IMR-90 (cell line): ENCODE measurements at regions not wholly inside any gene's neighbourhood (a gene's known extent, or its start where the extent isn't known, plus 50 kb on each side); places are given as distances from the start of the nearest gene placed in this dataset.

Source experiments
- ATAC-seq: fragments of 200-7000 bp; cut with Tn5 transposase; 2 replicates; pipeline ENCODE4 v1.9.1; 2020; ENCODE audit warnings: low read depth, mild to moderate bottlenecking, moderate library complexity
- BruUV-seq: library from RNA; stranded (reverse); fragments of 400-500 nt; replicated peaks from 2 replicates; lab custom pipeline; 2021; lab: Mats Ljungman, UMichigan
- CTCF ChIA-PET: fragments of 300-600 bp; formaldehyde crosslinking; extraction: SDS; loops from one replicate; lab custom pipeline; 2021; ENCODE audit warnings: antibody characterized with exemption; lab: Yijun Ruan, JAX
- POLR2A ChIA-PET: fragments of 300-600 bp; sonication (Branson Sonifier 250); formaldehyde crosslinking; loops from one replicate; lab custom pipeline; 2022; ENCODE audit warnings: antibody characterized with exemption; ENCODE audit not compliant: unreplicated experiment; lab: Charles Lee
- DNase-seq: peaks from one replicate; pipeline ENCODE4 v3.0.0; 2013
- H2AFZ ChIP-seq: replicated peaks from 2 replicates; pipeline ENCODE3; 2013; ENCODE audit warnings: low read length, mild to moderate bottlenecking; ENCODE audit not compliant: poor library complexity
- H2AK5ac ChIP-seq: 2 replicates; pipeline ENCODE4 v1.6.1; 2013; ENCODE audit warnings: low read depth, low read length, inconsistent platforms
- H2AK9ac ChIP-seq: replicated peaks from 2 replicates; pipeline ENCODE3; 2013; ENCODE audit warnings: mild to moderate bottlenecking, low read depth, low read length, moderate library complexity; ENCODE audit not compliant: poor library complexity
- H2BK120ac ChIP-seq: 2 replicates; pipeline ENCODE4 v1.6.1; 2013; ENCODE audit warnings: low read depth, low read length, inconsistent platforms
- H2BK15ac ChIP-seq: 3 replicates; pipeline ENCODE4 v1.6.1; 2013; ENCODE audit warnings: low read depth, low read length, inconsistent platforms
- H2BK20ac ChIP-seq: 2 replicates; pipeline ENCODE4 v1.6.1; 2013; ENCODE audit warnings: low read depth, mild to moderate bottlenecking, inconsistent platforms, low read length, moderate library complexity
- H2BK5ac ChIP-seq: 2 replicates; pipeline ENCODE4 v1.6.1; 2013; ENCODE audit warnings: mild to moderate bottlenecking, low read depth, low read length, inconsistent platforms; ENCODE audit not compliant: poor library complexity, severe bottlenecking
- H3K14ac ChIP-seq: replicated peaks from 2 replicates; pipeline ENCODE4 v1.6.1; 2013; ENCODE audit warnings: low read depth, low read length, inconsistent platforms
- H3K18ac ChIP-seq: 2 replicates; pipeline ENCODE4 v1.6.1; 2013; ENCODE audit warnings: low read depth, low read length, control low read depth
- H3K23ac ChIP-seq: 2 replicates; pipeline ENCODE4 v1.6.1; 2013; ENCODE audit warnings: low read depth, low read length, inconsistent platforms
- H3K27ac ChIP-seq: 2 replicates; pipeline ENCODE4 v1.5.1; 2013; ENCODE audit warnings: mild to moderate bottlenecking, control low read depth, low read length; ENCODE audit not compliant: insufficient read depth
- H3K27me3 ChIP-seq: 2 replicates; pipeline ENCODE4 v1.6.1; 2013; ENCODE audit warnings: low read length; ENCODE audit not compliant: control insufficient read depth, insufficient read depth
- H3K36me3 ChIP-seq: 2 replicates; pipeline ENCODE4 v1.6.1; 2013; ENCODE audit warnings: low read length, mixed read lengths; ENCODE audit not compliant: control insufficient read depth, insufficient read depth
- H3K4ac ChIP-seq: 2 replicates; pipeline ENCODE4 v1.6.1; 2013; ENCODE audit warnings: low read depth, low read length, inconsistent platforms
- H3K4me1 ChIP-seq: 2 replicates; pipeline ENCODE4 v1.6.1; 2013; ENCODE audit warnings: low read length, mixed read lengths; ENCODE audit not compliant: control insufficient read depth, insufficient read depth
- H3K4me2 ChIP-seq: 2 replicates; pipeline ENCODE4 v1.6.1; 2013; ENCODE audit warnings: low read depth, mild to moderate bottlenecking, control low read depth, low read length, moderate library complexity
- H3K4me3 ChIP-seq: 2 replicates; pipeline ENCODE4 v1.5.1; 2013; ENCODE audit warnings: low read depth, mild to moderate bottlenecking, control low read depth, low read length, moderate library complexity; ENCODE audit not compliant: insufficient read depth
- H3K56ac ChIP-seq: 2 replicates; pipeline ENCODE4 v1.6.1; 2013; ENCODE audit warnings: low read length, inconsistent platforms; ENCODE audit not compliant: insufficient read depth; ENCODE audit errors: extremely low read depth
- H3K79me1 ChIP-seq, 2 experiments: 2 replicates each; pipeline ENCODE4 v1.6.1; 2013; ENCODE audit warnings: low read length in 2 of 2, inconsistent platforms in 1 of 2, low read depth in 1 of 2
- H3K9ac ChIP-seq: 2 replicates; pipeline ENCODE4 v1.6.1; 2013; ENCODE audit warnings: low read depth, low read length, control low read depth
- H3K9me1 ChIP-seq: 2 replicates; pipeline ENCODE4 v1.6.1; 2013; ENCODE audit warnings: low read length, inconsistent platforms; ENCODE audit not compliant: insufficient read depth
- H3K9me3 ChIP-seq: 2 replicates; pipeline ENCODE4 v1.6.1; 2013; ENCODE audit warnings: low read length; ENCODE audit not compliant: control insufficient read depth, insufficient read depth
- H4K20me1 ChIP-seq: 2 replicates; pipeline ENCODE4 v1.6.1; 2013; ENCODE audit warnings: low read length, inconsistent platforms; ENCODE audit not compliant: insufficient read depth
- H4K5ac ChIP-seq: 2 replicates; pipeline ENCODE4 v1.6.1; 2013; ENCODE audit warnings: mild to moderate bottlenecking, low read depth, low read length, control low read depth
- H4K8ac ChIP-seq, 2 experiments: 2 replicates each; pipeline ENCODE4 v1.6.1; 2013; ENCODE audit warnings: low read depth in 2 of 2, low read length in 2 of 2, control low read depth in 1 of 2, inconsistent platforms in 1 of 2
- H4K91ac ChIP-seq: 2 replicates; pipeline ENCODE4 v1.6.1; 2013; ENCODE audit warnings: low read depth, low read length, inconsistent platforms; ENCODE audit not compliant: insufficient read depth
- POLR2A ChIP-seq: IDR thresholded peaks from 2 replicates; pipeline ENCODE4 v1.6.1; 2012; ENCODE audit warnings: mild to moderate bottlenecking, low read depth, low read length
- RAD21 ChIP-seq: IDR thresholded peaks from 2 replicates; pipeline ENCODE4 v1.6.1; 2012; ENCODE audit warnings: low read length, improper control_type of control experiment
- WGBS, 2 experiments: methylation state at CpG; one replicate each; pipeline versions ENCODE4 v1.1.5 to v1.1.7; 2013; ENCODE audit warnings: missing lambda C conversion rate in 2 of 2; ENCODE audit not compliant: insufficient read length in 1 of 2; ENCODE audit errors: extremely low coverage in 2 of 2; 5-methylcytosine and 5-hydroxymethylcytosine counted together
- dilution Hi-C: fragments of 300-500 bp; cut with HindIII; formaldehyde crosslinking; loops from one replicate; pipeline ENCODE4 v1.14.3; 2018; ENCODE audit warnings: low sequenced_read_pairs; ENCODE audit not compliant: unreplicated experiment
- in situ Hi-C: fragments of 300-500 bp; cut with MboI; formaldehyde crosslinking; loops from 3 replicates; pipeline ENCODE4 v1.14.3; 2019; ENCODE audit warnings: low sequenced_read_pairs, inconsistent platforms, mixed read lengths
- intact Hi-C: fragments of 100-400 bp; cut with micrococcal nuclease; formaldehyde crosslinking; loops from 2 replicates; pipeline ENCODE4 v1.10.0; 2022

GRCh38 chr2:4073026-4073569 is 369.7 kb downstream of the DCDC2C start:
- no peak overlapping the region for H2AFZ ChIP-seq
- no peak overlapping the region for H2AK9ac ChIP-seq
- in situ Hi-C loops (no loop called here), intact Hi-C loops (no loop called here), dilution Hi-C loops (no loop called here)
- H3K79me1 ChIP-seq, result no peaks in the 10 kb centered on the region
- no peak overlapping the region for H2BK5ac ChIP-seq
- H4K20me1 ChIP-seq, result no peaks in the 10 kb centered on the region
- H2BK15ac ChIP-seq, result no peak overlapping the region
- H3K27me3 ChIP-seq, result no peaks in the 10 kb centered on the region
- H2BK120ac ChIP-seq, result no peak overlapping the region
- DNase-seq (no peak), ATAC-seq (no peak)
- H4K5ac ChIP-seq, result no peak overlapping the region
- no peak overlapping the region for H3K4ac ChIP-seq
- ChIA-PET CTCF (interaction anchor here (0.6 kb wide), 2 partner anchors 114 to 1130 kb away, joined by 3 to 4 read pairs; no protein-coding TSS in a partner anchor), POLR2A (no interaction called here)
- peaks cover 18% of the 10 kb centered on the region for H3K9me3 ChIP-seq
- H3K4me2 ChIP-seq, result no peak overlapping the region
- H3K27ac ChIP-seq, result no peak overlapping the region
- H3K4me3 ChIP-seq, result no peak overlapping the region
- H4K91ac ChIP-seq, result no peak overlapping the region
- H3K36me3 ChIP-seq, result no peaks in the 10 kb centered on the region
- H4K8ac ChIP-seq, result no peak overlapping the region
- TF ChIP-seq POLR2A, result no peak
- no peak for TF ChIP-seq RAD21
- no peak overlapping the region for H3K23ac ChIP-seq
- H3K56ac ChIP-seq, result no peak overlapping the region
- H2BK20ac ChIP-seq, result no peak overlapping the region
- no TSS peak for BruUV-seq
- no peaks in the 10 kb centered on the region for H3K4me1 ChIP-seq
- H3K18ac ChIP-seq, result no peak overlapping the region
- H3K14ac ChIP-seq, result no peak overlapping the region
- no peak overlapping the region for H2AK5ac ChIP-seq
- no peaks in the 10 kb centered on the region for H3K9me1 ChIP-seq
- WGBS, 2 experiments, result 57% methylated on average over 6 of the region's 11 CpGs; no CpG with 5 or more reads in 1 of the 2 experiments
- no peak overlapping the region for H3K9ac ChIP-seq
